ENCODE measurements at regions not wholly inside any gene's neighbourhood (a gene's known extent, or its start where the extent isn't known, plus 50 kb on each side); places are given as distances from the start of the nearest gene placed in this dataset.
"Not testable (repeated sequence)": the region's sequence is repeated elsewhere in the genome, so short reads cannot be mapped to it uniquely, and the experiment has no call there.

GRCh38 chr1:101493920-101494319, 257.1 kb downstream of the S1PR1 start:
- H3K9ac ChIP-seq (ENCODE audit: low read length); H3K4me1 ChIP-seq (ENCODE audit: control insufficient read depth, insufficient read depth, low read length); H3K9me3 ChIP-seq (ENCODE audit: control insufficient read depth, low read length); H3K27me3 ChIP-seq (replicated peaks; ENCODE audit: control insufficient read depth, insufficient read depth, low read length); H3K36me3 ChIP-seq (ENCODE audit: control insufficient read depth, insufficient read depth, low read length, severe bottlenecking); H3K4me3 ChIP-seq (ENCODE audit: low read length); DNase-seq (ENCODE audit: low read depth): not testable (repeated sequence)

- Histone ChIP-seq H3K4me3 (ENCODE audit: low read length) (no peak overlapping the region), H3K4me1 (ENCODE audit: control insufficient read depth, insufficient read depth, low read length) (no peaks in the 10 kb centered on the region), H3K36me3 (ENCODE audit: control insufficient read depth, insufficient read depth, low read length, severe bottlenecking) (no peaks in the 10 kb centered on the region), H3K27me3 (replicated peaks; ENCODE audit: control insufficient read depth, insufficient read depth, low read length) (no peaks in the 10 kb centered on the region), H3K9ac (ENCODE audit: low read length) (no peak overlapping the region), H3K9me3 (ENCODE audit: control insufficient read depth, low read length) (no peaks in the 10 kb centered on the region)
- no peak for DNase-seq (ENCODE audit: low read depth)
Measured at GRCh38 chr1:101496109-101496508, 259.3 kb downstream of the S1PR1 start.

- no peaks in the 10 kb centered on the region for H3K36me3 ChIP-seq (ENCODE audit: control insufficient read depth, insufficient read depth, low read length, severe bottlenecking)
- no peaks in the 10 kb centered on the region for H3K27me3 ChIP-seq (replicated peaks; ENCODE audit: control insufficient read depth, insufficient read depth, low read length)
Measured at GRCh38 chr1:101497881-101498559, 261.2 kb downstream of the S1PR1 start.

GRCh38 chr1:101504106-101504505, 267.3 kb downstream of the S1PR1 start:
- not testable (repeated sequence) for H3K9me3 ChIP-seq (ENCODE audit: control insufficient read depth, low read length); H3K9ac ChIP-seq (ENCODE audit: low read length); H3K4me3 ChIP-seq (ENCODE audit: low read length); H3K27me3 ChIP-seq (replicated peaks; ENCODE audit: control insufficient read depth, insufficient read depth, low read length); H3K36me3 ChIP-seq (ENCODE audit: control insufficient read depth, insufficient read depth, low read length, severe bottlenecking); DNase-seq (ENCODE audit: low read depth)
- peaks cover 14% of the 10 kb centered on the region for H3K4me1 ChIP-seq (ENCODE audit: control insufficient read depth, insufficient read depth, low read length)

More at GRCh38 chr1:101497881-101498559, 261.2 kb downstream of the S1PR1 start:
- Histone ChIP-seq H3K4me1 (ENCODE audit: control insufficient read depth, insufficient read depth, low read length) (no peaks in the 10 kb centered on the region), H3K9me3 (ENCODE audit: control insufficient read depth, low read length) (no peaks in the 10 kb centered on the region), H3K9ac (ENCODE audit: low read length) (no peak overlapping the region), H3K4me3 (ENCODE audit: low read length) (no peak overlapping the region)
- DNase-seq (ENCODE audit: low read depth), result no peak

GRCh38 chr1:101505240-101505639, 268.4 kb downstream of the S1PR1 start:
- DNase-seq (ENCODE audit: low read depth); H3K9ac ChIP-seq (ENCODE audit: low read length); H3K36me3 ChIP-seq (ENCODE audit: control insufficient read depth, insufficient read depth, low read length, severe bottlenecking); H3K4me3 ChIP-seq (ENCODE audit: low read length); H3K27me3 ChIP-seq (replicated peaks; ENCODE audit: control insufficient read depth, insufficient read depth, low read length); H3K9me3 ChIP-seq (ENCODE audit: control insufficient read depth, low read length): not testable (repeated sequence)
- H3K4me1 ChIP-seq (ENCODE audit: control insufficient read depth, insufficient read depth, low read length), result peaks cover 14% of the 10 kb centered on the region

- Histone ChIP-seq H3K4me3 (ENCODE audit: low read length) (no peak overlapping the region), H3K4me1 (ENCODE audit: control insufficient read depth, insufficient read depth, low read length) (peaks cover 14% of the 10 kb centered on the region), H3K9me3 (ENCODE audit: control insufficient read depth, low read length) (no peaks in the 10 kb centered on the region), H3K36me3 (ENCODE audit: control insufficient read depth, insufficient read depth, low read length, severe bottlenecking) (no peaks in the 10 kb centered on the region), H3K9ac (ENCODE audit: low read length) (no peak overlapping the region), H3K27me3 (replicated peaks; ENCODE audit: control insufficient read depth, insufficient read depth, low read length) (no peaks in the 10 kb centered on the region)
- peak; percentile 68 for DNase-seq (ENCODE audit: low read depth)
Measured at GRCh38 chr1:101506541-101507164, 269.8 kb downstream of the S1PR1 start.

- H3K4me3 ChIP-seq (ENCODE audit: low read length), result no peak overlapping the region
Measured at GRCh38 chr1:101507547-101507971, 270.7 kb downstream of the S1PR1 start.

GRCh38 chr1:101508913-101509312, 272.1 kb downstream of the S1PR1 start:
- DNase-seq (ENCODE audit: low read depth), result no peak
- Histone ChIP-seq H3K27me3 (replicated peaks; ENCODE audit: control insufficient read depth, insufficient read depth, low read length) (no peaks in the 10 kb centered on the region), H3K36me3 (ENCODE audit: control insufficient read depth, insufficient read depth, low read length, severe bottlenecking) (no peaks in the 10 kb centered on the region), H3K9me3 (ENCODE audit: control insufficient read depth, low read length) (no peaks in the 10 kb centered on the region), H3K4me3 (ENCODE audit: low read length) (no peak overlapping the region), H3K9ac (ENCODE audit: low read length) (no peak overlapping the region), H3K4me1 (ENCODE audit: control insufficient read depth, insufficient read depth, low read length) (peaks cover 14% of the 10 kb centered on the region)

More at GRCh38 chr1:101507547-101507971, 270.7 kb downstream of the S1PR1 start:
- Histone ChIP-seq H3K36me3 (ENCODE audit: control insufficient read depth, insufficient read depth, low read length, severe bottlenecking) (no peaks in the 10 kb centered on the region), H3K27me3 (replicated peaks; ENCODE audit: control insufficient read depth, insufficient read depth, low read length) (no peaks in the 10 kb centered on the region), H3K9ac (ENCODE audit: low read length) (no peak overlapping the region), H3K9me3 (ENCODE audit: control insufficient read depth, low read length) (no peaks in the 10 kb centered on the region), H3K4me1 (ENCODE audit: control insufficient read depth, insufficient read depth, low read length) (peaks cover 14% of the 10 kb centered on the region)
- DNase-seq (ENCODE audit: low read depth), result no peak

- H3K9ac ChIP-seq (ENCODE audit: low read length), result no peak overlapping the region
- no peaks in the 10 kb centered on the region for H3K9me3 ChIP-seq (ENCODE audit: control insufficient read depth, low read length)
- H3K4me3 ChIP-seq (ENCODE audit: low read length), result no peak overlapping the region
- H3K27me3 ChIP-seq (replicated peaks; ENCODE audit: control insufficient read depth, insufficient read depth, low read length), result no peaks in the 10 kb centered on the region
- no peaks in the 10 kb centered on the region for H3K36me3 ChIP-seq (ENCODE audit: control insufficient read depth, insufficient read depth, low read length, severe bottlenecking)
- peaks cover 14% of the 10 kb centered on the region for H3K4me1 ChIP-seq (ENCODE audit: control insufficient read depth, insufficient read depth, low read length)
- DNase-seq (ENCODE audit: low read depth), result no peak
Measured at GRCh38 chr1:101509370-101509769, 272.6 kb downstream of the S1PR1 start.

- H3K4me1 ChIP-seq (ENCODE audit: control insufficient read depth, insufficient read depth, low read length), result peaks cover 14% of the 10 kb centered on the region
- no peak overlapping the region for H3K9ac ChIP-seq (ENCODE audit: low read length)
- H3K9me3 ChIP-seq (ENCODE audit: control insufficient read depth, low read length), result peaks cover 7% of the 10 kb centered on the region
- H3K36me3 ChIP-seq (ENCODE audit: control insufficient read depth, insufficient read depth, low read length, severe bottlenecking), result no peaks in the 10 kb centered on the region
- H3K4me3 ChIP-seq (ENCODE audit: low read length), result no peak overlapping the region
- H3K27me3 ChIP-seq (replicated peaks; ENCODE audit: control insufficient read depth, insufficient read depth, low read length), result no peaks in the 10 kb centered on the region
- no peak for DNase-seq (ENCODE audit: low read depth)
Measured at GRCh38 chr1:101511202-101511891, 274.5 kb downstream of the S1PR1 start.

- Histone ChIP-seq H3K4me3 (ENCODE audit: low read length) (no peak overlapping the region), H3K4me1 (ENCODE audit: control insufficient read depth, insufficient read depth, low read length) (no peaks in the 10 kb centered on the region), H3K36me3 (ENCODE audit: control insufficient read depth, insufficient read depth, low read length, severe bottlenecking) (no peaks in the 10 kb centered on the region), H3K9ac (ENCODE audit: low read length) (no peak overlapping the region), H3K9me3 (ENCODE audit: control insufficient read depth, low read length) (peaks cover 2% of the 10 kb centered on the region), H3K27me3 (replicated peaks; ENCODE audit: control insufficient read depth, insufficient read depth, low read length) (no peaks in the 10 kb centered on the region)
- peak; percentile 73 for DNase-seq (ENCODE audit: low read depth)
Measured at GRCh38 chr1:101520302-101520701, 283.5 kb downstream of the S1PR1 start.

Measured in adipocyte (in vitro differentiated cells).